ENCODE measurements at regions not wholly inside any gene's neighbourhood (a gene's known extent, or its start where the extent isn't known, plus 50 kb on each side); places are given as distances from the start of the nearest gene placed in this dataset.

DNA sequence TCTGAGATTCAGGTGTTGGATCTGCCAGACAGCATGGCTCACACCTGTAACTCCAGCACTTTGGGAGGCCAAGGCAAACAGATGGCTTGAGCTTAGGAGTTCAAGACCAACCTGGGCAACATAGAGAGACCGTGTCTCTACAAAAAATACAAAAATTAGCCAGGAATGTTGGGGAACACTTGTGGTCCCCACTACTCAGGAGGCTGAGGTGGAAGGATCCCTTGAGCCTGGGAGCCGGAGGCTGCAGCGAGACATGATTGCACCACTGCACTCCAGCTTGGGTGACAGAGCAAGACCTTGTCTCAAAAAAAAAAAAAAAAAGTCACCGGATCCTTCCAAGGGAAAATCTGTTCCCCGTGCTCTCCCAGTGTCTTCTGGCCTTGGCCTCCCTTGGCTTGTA, 109.2 kb downstream of the IRS2 start:
- Histone ChIP-seq H4K20me1 (ENCODE audit: control insufficient read depth, insufficient read depth, insufficient read length) (no peaks in the 10 kb centered on the region), H3K4me2 (ENCODE audit: insufficient read depth, insufficient read length, low read length) (no peak overlapping the region), H3K18ac (ENCODE audit: insufficient read length, low read depth, low read length) (no peak overlapping the region), H2BK20ac (ENCODE audit: low read depth, low read length, poor library complexity, severe bottlenecking) (no peak overlapping the region), H3K79me2 (ENCODE audit: insufficient read depth, low read length) (no peaks in the 10 kb centered on the region), H3K56ac (ENCODE audit: insufficient read length, low read depth, low read length) (no peak overlapping the region), H3K23ac (ENCODE audit: insufficient read length, low read depth, low read length) (no peak overlapping the region), H2BK15ac (ENCODE audit: low read depth, low read length) (no peak overlapping the region), H3K9me3 (ENCODE audit: control insufficient read depth, low read depth, low read length) (no peaks in the 10 kb centered on the region), H2AFZ (ENCODE audit: low read length) (no peak overlapping the region), H2BK120ac (ENCODE audit: low read depth, low read length, poor library complexity, severe bottlenecking) (no peak overlapping the region), H3K4me1 (ENCODE audit: insufficient read depth, low read length) (no peaks in the 10 kb centered on the region), H2AK5ac (ENCODE audit: insufficient read length, low read length) (no peak overlapping the region), H4K8ac (replicated peaks; ENCODE audit: insufficient read length, low read depth, low read length) (no peak overlapping the region), H2BK12ac (ENCODE audit: insufficient read length, low read depth, low read length) (no peak overlapping the region), H3K4ac (ENCODE audit: low read depth, low read length) (no peak overlapping the region), H3K27me3 (ENCODE audit: insufficient read depth, low read length) (no peaks in the 10 kb centered on the region), H4K5ac (ENCODE audit: insufficient read length, low read depth, low read length) (no peak overlapping the region), H3K23me2 (ENCODE audit: insufficient read length, low read depth, low read length, poor library complexity, severe bottlenecking) (no peaks in the 10 kb centered on the region), H3K79me1 (ENCODE audit: insufficient read depth, low read depth, low read length, poor library complexity, severe bottlenecking) (no peaks in the 10 kb centered on the region), H2BK5ac (ENCODE audit: insufficient read length, low read length) (no peak overlapping the region), H4K91ac (ENCODE audit: insufficient read length, low read depth, low read length) (no peak overlapping the region), H3K27ac (ENCODE audit: insufficient read length, low read depth, low read length) (no peak overlapping the region), H3K9ac (ENCODE audit: extremely low read depth, insufficient read length, low read length) (no peak overlapping the region), H3T11ph (ENCODE audit: low read length) (no peak overlapping the region), H3K14ac (ENCODE audit: insufficient read depth, low read length) (no peak overlapping the region)
- WGBS (ENCODE audit: extremely low coverage, insufficient read length, low lambda C conversion rate) = no CpG with 5 or more reads among the region's 5 CpGs
- H3K9me3 Mint-ChIP-seq = no peaks in the 10 kb centered on the region
- no peak overlapping the region for H3K4me3 Mint-ChIP-seq
- H3K4me1 Mint-ChIP-seq = no peaks in the 10 kb centered on the region
- H3K27ac Mint-ChIP-seq = no peak overlapping the region; a peak in 1 of 7 replicates
- DNase-seq = no peak
- TF ChIP-seq, protein P1, sequence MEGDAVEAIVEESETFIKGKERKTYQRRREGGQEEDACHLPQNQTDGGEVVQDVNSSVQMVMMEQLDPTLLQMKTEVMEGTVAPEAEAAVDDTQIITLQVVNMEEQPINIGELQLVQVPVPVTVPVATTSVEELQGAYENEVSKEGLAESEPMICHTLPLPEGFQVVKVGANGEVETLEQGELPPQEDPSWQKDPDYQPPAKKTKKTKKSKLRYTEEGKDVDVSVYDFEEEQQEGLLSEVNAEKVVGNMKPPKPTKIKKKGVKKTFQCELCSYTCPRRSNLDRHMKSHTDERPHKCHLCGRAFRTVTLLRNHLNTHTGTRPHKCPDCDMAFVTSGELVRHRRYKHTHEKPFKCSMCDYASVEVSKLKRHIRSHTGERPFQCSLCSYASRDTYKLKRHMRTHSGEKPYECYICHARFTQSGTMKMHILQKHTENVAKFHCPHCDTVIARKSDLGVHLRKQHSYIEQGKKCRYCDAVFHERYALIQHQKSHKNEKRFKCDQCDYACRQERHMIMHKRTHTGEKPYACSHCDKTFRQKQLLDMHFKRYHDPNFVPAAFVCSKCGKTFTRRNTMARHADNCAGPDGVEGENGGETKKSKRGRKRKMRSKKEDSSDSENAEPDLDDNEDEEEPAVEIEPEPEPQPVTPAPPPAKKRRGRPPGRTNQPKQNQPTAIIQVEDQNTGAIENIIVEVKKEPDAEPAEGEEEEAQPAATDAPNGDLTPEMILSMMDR (conservative IDR thresholded peaks at IDR 0.05) = no peak
- H3K36me3 Mint-ChIP-seq (ENCODE audit: insufficient read depth in 1 of 3, low read depth in 3 of 3) = no peaks in the 10 kb centered on the region
- no peaks in the 10 kb centered on the region; the same call in none of the 2 replicates for H3K27me3 Mint-ChIP-seq (ENCODE audit: low read depth)

All from H9 (cell line).